SK-N-SH (cell line): ENCODE measurements at regions not wholly inside any gene's neighbourhood (a gene's known extent, or its start where the extent isn't known, plus 50 kb on each side); places are given as distances from the start of the nearest gene placed in this dataset.

Experiments used
- CHD2 ChIP-seq: fragments of 150-350 bp; IDR thresholded peaks from 2 replicates; pipeline ENCODE4 v1.6.1; 2018; ENCODE audit warnings: low read length; ENCODE audit not compliant: partially characterized antibody
- CTCF ChIP-seq: fragments of 200-600 bp; sonication (generic); IDR thresholded peaks from 2 replicates; pipeline ENCODE4 v1.6.1; 2017; ENCODE audit warnings: antibody characterized with exemption, mild to moderate bottlenecking, moderate library complexity
- GATA2 ChIP-seq: sonication (generic); formaldehyde crosslinking; IDR thresholded peaks from 2 replicates; pipeline ENCODE4 v1.5.0; 2020; ENCODE audit warnings: mild to moderate bottlenecking, missing genetic modification reagents
- MAX ChIP-seq: IDR thresholded peaks from 2 replicates; pipeline ENCODE4 v1.4.0; 2012; ENCODE audit warnings: low read depth
- POLR2AphosphoS5 ChIP-seq: IDR thresholded peaks from 2 replicates; pipeline ENCODE4 v1.6.1; 2012; ENCODE audit warnings: low read depth, low read length
- SMC3 ChIP-seq: IDR thresholded peaks from 2 replicates; pipeline ENCODE4 v1.6.1; 2012; ENCODE audit warnings: low read depth, low read length, improper control_type of control experiment
- ZBTB33 ChIP-seq: IDR thresholded peaks from 2 replicates; pipeline ENCODE4 v1.4.0; 2012; ENCODE audit warnings: low read depth, borderline replicate concordance

- TF ChIP-seq ZBTB33 (no peak), CTCF (no peak), POLR2AphosphoS5 (no peak), SMC3 (no peak), MAX (no peak), GATA2 (CRISPR knock-in tag) (no peak), CHD2 (no peak)
Measured at GRCh38 chr4:96471956-96472867, 632.3 kb downstream of the PDHA2 start.
